NCI-H82 treated with DMSO at 0.1 percent for 48 hours (cell line): ENCODE measurements at regions not wholly inside any gene's neighbourhood (a gene's known extent, or its start where the extent isn't known, plus 50 kb on each side); places are given as distances from the start of the nearest gene placed in this dataset.

ENCODE experiments used
- DNase-seq: peaks from one replicate; lab custom pipeline; 2025; ENCODE audit not compliant: unreplicated experiment; lab: John Stamatoyannopoulos, UW

GRCh38 chr2:167310442-167310841 is 422.2 kb downstream of the XIRP2 start:
- DNase-seq, result no peak
